HG03196 (cell line): ENCODE measurements at regions not wholly inside any gene's neighbourhood (a gene's known extent, or its start where the extent isn't known, plus 50 kb on each side); places are given as distances from the start of the nearest gene placed in this dataset.
"Not testable (repeated sequence)": the region's sequence is repeated elsewhere in the genome, so short reads cannot be mapped to it uniquely, and the experiment has no call there.

Source experiments
- ATAC-seq: cut with Tn5 transposase; IDR thresholded peaks from one replicate; pipeline ENCODE4 v1.9.1; 2021; ENCODE audit not compliant: unreplicated experiment

- no peak for ATAC-seq
These were observed 769.9 kb upstream of the SLITRK6 start for GRCh38 chr13:86569119-86569518.

- no peak for ATAC-seq
These were observed 770.8 kb upstream of the SLITRK6 start for GRCh38 chr13:86569974-86570373.

- no peak for ATAC-seq
These were observed 772.9 kb upstream of the SLITRK6 start for GRCh38 chr13:86572115-86572514.

- no peak for ATAC-seq
These were observed 780.4 kb upstream of the SLITRK6 start for GRCh38 chr13:86579662-86580061.

GRCh38 chr13:86581706-86582105 is 782.5 kb upstream of the SLITRK6 start:
- ATAC-seq, result no peak

- no peak for ATAC-seq
These were observed 785.1 kb upstream of the SLITRK6 start for GRCh38 chr13:86584301-86584700.

GRCh38 chr13:86585835-86586234 is 786.6 kb upstream of the SLITRK6 start:
- no peak for ATAC-seq

GRCh38 chr13:86591862-86592261 is 792.6 kb upstream of the SLITRK6 start:
- no peak for ATAC-seq

GRCh38 chr13:86601351-86601750 is 802.1 kb upstream of the SLITRK6 start:
- ATAC-seq, result no peak

- ATAC-seq, result no peak
These were observed 807.0 kb upstream of the SLITRK6 start for GRCh38 chr13:86606264-86606663.

- ATAC-seq, result no peak
These were observed 809.5 kb upstream of the SLITRK6 start for GRCh38 chr13:86608701-86609100.

- ATAC-seq, result no peak
These were observed 834.1 kb upstream of the SLITRK6 start for GRCh38 chr13:86633346-86633745.

GRCh38 chr13:86651171-86651570 is 852.0 kb upstream of the SLITRK6 start:
- ATAC-seq, result not testable (repeated sequence)

- ATAC-seq, result no peak
These were observed 853.8 kb upstream of the SLITRK6 start for GRCh38 chr13:86653009-86653408.

GRCh38 chr13:86655561-86655960 is 856.3 kb upstream of the SLITRK6 start:
- ATAC-seq, result no peak

GRCh38 chr13:86660090-86660489 is 860.9 kb upstream of the SLITRK6 start:
- no peak for ATAC-seq

- no peak for ATAC-seq
These were observed 866.6 kb upstream of the SLITRK6 start for GRCh38 chr13:86665842-86666241.

- no peak for ATAC-seq
These were observed 874.8 kb upstream of the SLITRK6 start for GRCh38 chr13:86673931-86674431.

- ATAC-seq, result no peak
These were observed 882.0 kb upstream of the SLITRK6 start for GRCh38 chr13:86681223-86681622.

GRCh38 chr13:86684402-86684801 is 885.2 kb upstream of the SLITRK6 start:
- no peak for ATAC-seq

GRCh38 chr13:86689911-86690310 is 890.7 kb upstream of the SLITRK6 start:
- ATAC-seq, result no peak

GRCh38 chr13:86692291-86692690 is 893.1 kb upstream of the SLITRK6 start:
- no peak for ATAC-seq

GRCh38 chr13:86710013-86710412 is 910.8 kb upstream of the SLITRK6 start:
- no peak for ATAC-seq

- no peak for ATAC-seq
These were observed 911.7 kb upstream of the SLITRK6 start for GRCh38 chr13:86710896-86711295.
